Sigmoid colon (tissue), 6 donors: ENCODE measurements at regions not wholly inside any gene's neighbourhood (a gene's known extent, or its start where the extent isn't known, plus 50 kb on each side); places are given as distances from the start of the nearest gene placed in this dataset.

Source experiments
- DNase-seq: peaks from one replicate; pipeline ENCODE4 v3.0.0-alpha.2; 2019
- H3K27ac ChIP-seq, 4 donors: fragments of 200-600 bp; sonication (generic); one replicate each; pipeline ENCODE4 v1.5.1; 2016 to 2019; ENCODE audit warnings: mild to moderate bottlenecking in 1 of 4
- H3K27me3 ChIP-seq, 3 donors: fragments of 200-600 bp; sonication (generic); one replicate each; pipeline ENCODE4 v1.5.1; 2019; ENCODE audit warnings: mild to moderate bottlenecking in 1 of 3
- H3K36me3 ChIP-seq, 4 donors: fragments of 200-600 bp; sonication (generic); one replicate each; pipeline ENCODE4 v1.5.1; 2016 to 2019
- H3K4me1 ChIP-seq, 4 donors: fragments of 200-600 bp; sonication (generic); one replicate each; pipeline ENCODE4 v1.5.1; 2017 to 2019
- H3K4me3 ChIP-seq, 4 donors: fragments of 200-600 bp; sonication (generic); one replicate each; pipeline ENCODE4 v1.5.1; 2017 to 2019; ENCODE audit warnings: mild to moderate bottlenecking in 2 of 4, moderate library complexity in 1 of 4
- H3K9me3 ChIP-seq, 4 donors: fragments of 200-600 bp in 3 of 4; sonication (generic) in 3 of 4; one replicate each; pipeline versions ENCODE4 v1.5.1 to v1.6.1; 2013 to 2019
- EP300 ChIP-seq, 4 donors: sonication (generic); formaldehyde crosslinking; IDR thresholded peaks; one replicate each; pipeline ENCODE4 v1.6.1; 2017; ENCODE audit warnings: antibody characterized with exemption in 4 of 4
- POLR2A ChIP-seq, 2 donors: fragments of 450-650 bp; IDR thresholded peaks; one replicate each; pipeline ENCODE4 v1.6.1; 2016; ENCODE audit warnings: antibody characterized with exemption in 2 of 2, mild to moderate bottlenecking in 2 of 2, moderate library complexity in 2 of 2
- POLR2AphosphoS5 ChIP-seq, 4 donors: sonication (generic); formaldehyde crosslinking; IDR thresholded peaks; one replicate each; pipeline ENCODE4 v1.6.1; 2017; ENCODE audit warnings: antibody characterized with exemption in 4 of 4
- WGBS, 2 donors: extraction: QIAGEN DNeasy Blood & Tissue Kit; methylation state at CpG; one replicate each; pipeline ENCODE4 v1.1.7; 2013; 5-methylcytosine and 5-hydroxymethylcytosine counted together
- intact Hi-C: fragments of 100-400 bp; cut with DNase I; formaldehyde crosslinking; loops from one replicate; pipeline ENCODE4 v1.15.1; 2023
- TF ChIP-seq, protein P1 (sequence below), 4 experiments: fragments of 450-650 bp in 3 of 4; fragments of 200-600 bp in 1 of 4; IDR thresholded peaks; one replicate each; pipeline ENCODE4 v1.5.1; 2016 to 2019; ENCODE audit warnings: antibody characterized with exemption in 4 of 4, mild to moderate bottlenecking in 3 of 4, moderate library complexity in 2 of 4
- donor health status: healthy with polysubstance abuse.
- donor health status: healthy.

DNA sequence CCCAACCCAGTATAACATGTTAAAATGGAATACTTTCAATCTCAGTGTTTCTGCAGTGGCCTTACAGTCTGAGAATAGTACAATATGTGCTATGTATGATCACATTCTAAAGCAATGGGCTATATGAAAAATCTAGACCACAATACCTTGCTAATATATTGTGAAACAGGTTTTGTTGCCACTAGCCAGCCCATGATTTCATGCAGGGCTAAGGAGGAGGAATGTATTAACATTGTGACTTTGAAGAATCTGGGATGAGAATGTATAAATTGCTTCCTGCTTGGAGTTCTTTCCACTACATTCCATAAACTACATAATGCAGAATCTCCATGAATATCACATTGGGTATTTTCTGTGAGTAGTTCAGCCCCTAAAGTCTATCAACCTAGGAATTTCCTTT, 935.4 kb upstream of the GRIA3 start:
- H3K27ac ChIP-seq: no peak overlapping the region
- TF ChIP-seq POLR2A (IDR thresholded peaks at IDR 0.05) (no peak), EP300 (IDR thresholded peaks at IDR 0.05) (no peak), POLR2AphosphoS5 (IDR thresholded peaks at IDR 0.05) (no peak)
- TF ChIP-seq, protein P1, sequence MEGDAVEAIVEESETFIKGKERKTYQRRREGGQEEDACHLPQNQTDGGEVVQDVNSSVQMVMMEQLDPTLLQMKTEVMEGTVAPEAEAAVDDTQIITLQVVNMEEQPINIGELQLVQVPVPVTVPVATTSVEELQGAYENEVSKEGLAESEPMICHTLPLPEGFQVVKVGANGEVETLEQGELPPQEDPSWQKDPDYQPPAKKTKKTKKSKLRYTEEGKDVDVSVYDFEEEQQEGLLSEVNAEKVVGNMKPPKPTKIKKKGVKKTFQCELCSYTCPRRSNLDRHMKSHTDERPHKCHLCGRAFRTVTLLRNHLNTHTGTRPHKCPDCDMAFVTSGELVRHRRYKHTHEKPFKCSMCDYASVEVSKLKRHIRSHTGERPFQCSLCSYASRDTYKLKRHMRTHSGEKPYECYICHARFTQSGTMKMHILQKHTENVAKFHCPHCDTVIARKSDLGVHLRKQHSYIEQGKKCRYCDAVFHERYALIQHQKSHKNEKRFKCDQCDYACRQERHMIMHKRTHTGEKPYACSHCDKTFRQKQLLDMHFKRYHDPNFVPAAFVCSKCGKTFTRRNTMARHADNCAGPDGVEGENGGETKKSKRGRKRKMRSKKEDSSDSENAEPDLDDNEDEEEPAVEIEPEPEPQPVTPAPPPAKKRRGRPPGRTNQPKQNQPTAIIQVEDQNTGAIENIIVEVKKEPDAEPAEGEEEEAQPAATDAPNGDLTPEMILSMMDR (IDR thresholded peaks at IDR 0.05): no peak
- no peak overlapping the region for H3K4me3 ChIP-seq
- no peaks in the 10 kb centered on the region for H3K9me3 ChIP-seq
- intact Hi-C loops: no loop called here
- H3K27me3 ChIP-seq: no peaks in the 10 kb centered on the region
- no peaks in the 10 kb centered on the region for H3K4me1 ChIP-seq
- H3K36me3 ChIP-seq: no peaks in the 10 kb centered on the region
- DNase-seq: no peak

- intact Hi-C loops: no loop called here
- no peaks in the 10 kb centered on the region for H3K36me3 ChIP-seq
- H3K9me3 ChIP-seq: no peaks in the 10 kb centered on the region
- DNase-seq: no peak
- H3K27me3 ChIP-seq: no peaks in the 10 kb centered on the region
- no peak overlapping the region for H3K4me3 ChIP-seq
- H3K4me1 ChIP-seq: no peaks in the 10 kb centered on the region
- no peak overlapping the region for H3K27ac ChIP-seq
- 80 to 90% methylated on average over 5 of the region's 5 CpGs for WGBS, 2 donors
- no peak for TF ChIP-seq POLR2AphosphoS5 (IDR thresholded peaks at IDR 0.05)
- no peak for TF ChIP-seq POLR2A (IDR thresholded peaks at IDR 0.05)
- TF ChIP-seq, protein P1 (IDR thresholded peaks at IDR 0.05): no peak
- TF ChIP-seq EP300 (IDR thresholded peaks at IDR 0.05): no peak
These were observed 931.6 kb upstream of the GRIA3 start for GRCh38 chrX:122252454-122252853.

- no peaks in the 10 kb centered on the region for H3K36me3 ChIP-seq
- no peak overlapping the region for H3K27ac ChIP-seq
- intact Hi-C loops: no loop called here
- no peaks in the 10 kb centered on the region for H3K9me3 ChIP-seq
- TF ChIP-seq POLR2A (IDR thresholded peaks at IDR 0.05) (no peak), POLR2AphosphoS5 (IDR thresholded peaks at IDR 0.05) (no peak), EP300 (IDR thresholded peaks at IDR 0.05) (no peak)
- TF ChIP-seq, protein P1 (IDR thresholded peaks at IDR 0.05): no peak
- no peaks in the 10 kb centered on the region for H3K4me1 ChIP-seq
- no peak overlapping the region for H3K4me3 ChIP-seq
- no peak for DNase-seq
- no peaks in the 10 kb centered on the region for H3K27me3 ChIP-seq
These were observed 915.7 kb upstream of the GRIA3 start for GRCh38 chrX:122268353-122268752.

- TF ChIP-seq POLR2AphosphoS5 (IDR thresholded peaks at IDR 0.05): no peak
- no peak for TF ChIP-seq POLR2A (IDR thresholded peaks at IDR 0.05)
- TF ChIP-seq EP300 (IDR thresholded peaks at IDR 0.05): no peak
- TF ChIP-seq, protein P1 (IDR thresholded peaks at IDR 0.05): no peak
- DNase-seq: no peak
- intact Hi-C loops: no loop called here
- Histone ChIP-seq H3K27me3 (no peaks in the 10 kb centered on the region), H3K36me3 (no peaks in the 10 kb centered on the region), H3K9me3 (no peaks in the 10 kb centered on the region), H3K4me3 (no peak overlapping the region), H3K27ac (no peak overlapping the region), H3K4me1 (no peaks in the 10 kb centered on the region)
These were observed 914.8 kb upstream of the GRIA3 start for GRCh38 chrX:122269243-122269781.

DNA sequence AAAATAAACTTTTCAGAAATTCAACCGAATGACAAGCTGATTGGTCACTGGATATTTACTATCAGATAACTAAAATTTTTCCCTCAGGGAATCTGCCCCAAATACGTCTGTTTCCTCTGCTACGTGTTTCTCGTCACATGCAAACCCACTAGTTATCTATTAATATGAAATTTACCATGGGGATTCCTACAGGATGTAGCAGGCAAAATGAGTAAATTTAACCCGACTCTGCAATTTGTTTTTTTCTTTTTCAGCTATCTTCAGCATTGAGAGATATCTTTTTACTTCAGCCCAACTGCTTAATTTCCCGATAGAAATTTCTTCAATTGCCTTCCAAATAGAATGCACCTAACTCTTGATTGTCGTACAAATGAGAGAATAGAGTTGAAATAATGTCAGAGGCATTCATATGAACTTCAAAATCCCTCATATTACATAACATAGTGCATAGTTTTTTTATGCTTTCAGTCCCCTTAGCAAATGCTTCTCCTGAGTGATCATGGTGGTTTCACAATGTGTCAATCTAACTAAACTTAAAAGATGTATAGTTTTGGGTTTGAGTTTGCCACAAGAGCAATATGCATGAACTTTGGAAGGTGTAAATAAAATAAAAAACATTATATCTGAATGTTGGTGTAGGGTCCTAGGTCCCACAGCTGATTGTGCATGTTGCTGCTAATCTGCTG, 913.1 kb upstream of the GRIA3 start:
- DNase-seq: no peak
- Histone ChIP-seq H3K4me3 (no peak overlapping the region), H3K27me3 (no peaks in the 10 kb centered on the region), H3K36me3 (no peaks in the 10 kb centered on the region), H3K4me1 (no peaks in the 10 kb centered on the region), H3K27ac (no peak overlapping the region), H3K9me3 (no peaks in the 10 kb centered on the region)
- intact Hi-C loops: no loop called here
- TF ChIP-seq, protein P1 (IDR thresholded peaks at IDR 0.05): no peak
- no peak for TF ChIP-seq EP300 (IDR thresholded peaks at IDR 0.05)
- TF ChIP-seq POLR2A (IDR thresholded peaks at IDR 0.05): no peak
- no peak for TF ChIP-seq POLR2AphosphoS5 (IDR thresholded peaks at IDR 0.05)
- WGBS, 2 donors: 87 to 92% methylated on average over 7 of the region's 7 CpGs
